22Rv1 (cell line): ENCODE measurements at regions not wholly inside any gene's neighbourhood (a gene's known extent, or its start where the extent isn't known, plus 50 kb on each side); places are given as distances from the start of the nearest gene placed in this dataset.

Experiments
- ZFX ChIP-seq: fragments of 450-650 bp; IDR thresholded peaks from 2 replicates; pipeline ENCODE4 v1.6.1; 2017; ENCODE audit warnings: antibody characterized with exemption, borderline replicate concordance
- TF ChIP-seq, protein P1 (sequence below): fragments of 450-650 bp; IDR thresholded peaks from 2 replicates; pipeline ENCODE4 v1.5.1; 2017; ENCODE audit warnings: mild to moderate bottlenecking

DNA sequence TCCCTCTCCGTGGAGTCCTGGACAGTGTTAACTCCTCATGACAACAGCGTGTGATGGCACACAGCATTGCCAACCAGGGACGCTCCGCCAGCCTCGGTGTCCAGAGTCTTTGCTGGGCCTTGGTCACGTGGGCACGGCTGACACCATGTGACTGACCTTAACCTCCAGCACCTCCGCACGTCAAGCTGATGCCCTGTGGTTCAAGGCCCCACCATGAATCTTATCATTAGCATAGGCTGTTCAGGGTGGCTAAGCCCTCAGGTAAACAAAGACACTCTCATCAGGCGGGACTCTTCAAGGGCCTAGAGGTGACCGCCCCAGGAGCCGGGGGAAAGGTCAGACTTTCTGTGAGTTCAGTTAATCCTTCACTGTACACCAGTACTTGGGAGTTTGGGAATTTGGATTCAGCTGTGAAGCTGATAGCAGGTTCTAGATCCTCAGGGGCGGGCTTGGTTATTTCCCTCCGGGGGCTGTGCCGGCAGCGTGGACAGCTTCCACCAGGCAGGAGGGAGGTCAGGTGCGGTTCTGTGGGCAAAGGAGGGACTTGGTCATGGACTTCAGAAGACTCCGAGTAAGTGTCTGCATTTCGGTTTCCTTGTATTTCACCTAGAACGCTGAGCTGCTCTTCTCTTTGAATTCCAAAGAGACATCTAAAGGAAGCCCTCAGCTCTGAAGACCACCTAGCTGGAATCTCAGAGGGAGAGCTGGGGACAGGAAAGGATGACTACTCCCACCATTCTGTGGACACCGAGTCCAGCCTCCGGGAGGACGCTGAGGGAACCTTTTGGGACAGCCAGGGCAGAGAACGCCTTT lies 195.5 kb upstream of the CIBAR2 start:
- TF ChIP-seq, protein P1, sequence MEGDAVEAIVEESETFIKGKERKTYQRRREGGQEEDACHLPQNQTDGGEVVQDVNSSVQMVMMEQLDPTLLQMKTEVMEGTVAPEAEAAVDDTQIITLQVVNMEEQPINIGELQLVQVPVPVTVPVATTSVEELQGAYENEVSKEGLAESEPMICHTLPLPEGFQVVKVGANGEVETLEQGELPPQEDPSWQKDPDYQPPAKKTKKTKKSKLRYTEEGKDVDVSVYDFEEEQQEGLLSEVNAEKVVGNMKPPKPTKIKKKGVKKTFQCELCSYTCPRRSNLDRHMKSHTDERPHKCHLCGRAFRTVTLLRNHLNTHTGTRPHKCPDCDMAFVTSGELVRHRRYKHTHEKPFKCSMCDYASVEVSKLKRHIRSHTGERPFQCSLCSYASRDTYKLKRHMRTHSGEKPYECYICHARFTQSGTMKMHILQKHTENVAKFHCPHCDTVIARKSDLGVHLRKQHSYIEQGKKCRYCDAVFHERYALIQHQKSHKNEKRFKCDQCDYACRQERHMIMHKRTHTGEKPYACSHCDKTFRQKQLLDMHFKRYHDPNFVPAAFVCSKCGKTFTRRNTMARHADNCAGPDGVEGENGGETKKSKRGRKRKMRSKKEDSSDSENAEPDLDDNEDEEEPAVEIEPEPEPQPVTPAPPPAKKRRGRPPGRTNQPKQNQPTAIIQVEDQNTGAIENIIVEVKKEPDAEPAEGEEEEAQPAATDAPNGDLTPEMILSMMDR = no peak
- TF ChIP-seq ZFX = no peak
